ENCODE measurements at regions not wholly inside any gene's neighbourhood (a gene's known extent, or its start where the extent isn't known, plus 50 kb on each side); places are given as distances from the start of the nearest gene placed in this dataset.
"Not testable (repeated sequence)": the region's sequence is repeated elsewhere in the genome, so short reads cannot be mapped to it uniquely, and the experiment has no call there.

DNA sequence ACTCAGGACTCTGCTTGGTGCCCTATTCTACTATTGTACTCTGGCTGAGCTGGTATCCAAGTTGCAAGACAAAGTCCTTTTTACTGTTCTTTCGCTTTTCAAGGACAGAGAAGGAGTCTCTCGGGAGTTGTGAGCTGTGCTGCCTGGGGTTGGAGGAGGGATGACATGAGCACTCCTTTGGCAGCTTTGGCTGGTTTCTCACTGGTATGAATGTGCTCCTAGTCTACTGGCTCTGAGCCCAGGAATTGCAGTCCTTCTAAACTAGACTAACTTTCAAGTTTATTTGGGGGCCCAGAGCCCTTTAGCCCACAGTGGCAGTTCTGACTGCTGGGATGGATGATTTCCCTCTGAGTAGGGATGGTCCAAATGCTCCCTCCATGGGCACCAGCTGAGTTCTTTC, 997.1 kb downstream of the RAB28 start:
- Histone ChIP-seq H3K4me3 (no peak overlapping the region), H3K27ac (no peak overlapping the region)
- DNase-seq (ENCODE audit: low spot score), result no peak
- TF ChIP-seq, protein P1, sequence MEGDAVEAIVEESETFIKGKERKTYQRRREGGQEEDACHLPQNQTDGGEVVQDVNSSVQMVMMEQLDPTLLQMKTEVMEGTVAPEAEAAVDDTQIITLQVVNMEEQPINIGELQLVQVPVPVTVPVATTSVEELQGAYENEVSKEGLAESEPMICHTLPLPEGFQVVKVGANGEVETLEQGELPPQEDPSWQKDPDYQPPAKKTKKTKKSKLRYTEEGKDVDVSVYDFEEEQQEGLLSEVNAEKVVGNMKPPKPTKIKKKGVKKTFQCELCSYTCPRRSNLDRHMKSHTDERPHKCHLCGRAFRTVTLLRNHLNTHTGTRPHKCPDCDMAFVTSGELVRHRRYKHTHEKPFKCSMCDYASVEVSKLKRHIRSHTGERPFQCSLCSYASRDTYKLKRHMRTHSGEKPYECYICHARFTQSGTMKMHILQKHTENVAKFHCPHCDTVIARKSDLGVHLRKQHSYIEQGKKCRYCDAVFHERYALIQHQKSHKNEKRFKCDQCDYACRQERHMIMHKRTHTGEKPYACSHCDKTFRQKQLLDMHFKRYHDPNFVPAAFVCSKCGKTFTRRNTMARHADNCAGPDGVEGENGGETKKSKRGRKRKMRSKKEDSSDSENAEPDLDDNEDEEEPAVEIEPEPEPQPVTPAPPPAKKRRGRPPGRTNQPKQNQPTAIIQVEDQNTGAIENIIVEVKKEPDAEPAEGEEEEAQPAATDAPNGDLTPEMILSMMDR (IDR thresholded peaks at IDR 0.05), result no peak

DNA sequence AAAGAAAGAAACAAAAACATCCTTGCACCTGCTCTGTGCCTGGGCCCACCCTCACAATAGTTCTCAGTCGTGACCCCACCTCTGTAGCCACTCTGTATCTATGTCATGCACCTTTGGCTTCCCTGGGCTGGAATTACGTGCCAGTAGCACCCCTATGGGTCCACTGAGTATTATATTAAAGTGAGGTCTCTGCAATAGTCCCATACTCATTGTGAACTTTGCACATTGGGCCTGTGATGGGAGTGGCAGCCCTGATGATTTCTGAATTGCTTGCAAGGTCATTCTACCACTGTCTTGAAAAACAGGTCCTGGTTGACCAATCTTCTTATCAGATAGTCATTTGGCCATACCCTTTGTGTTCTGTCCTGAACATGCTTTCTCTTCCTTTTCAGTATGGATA, 1012.1 kb downstream of the RAB28 start:
- H3K4me3 ChIP-seq, result no peak overlapping the region
- no peak for DNase-seq (ENCODE audit: low spot score)
- TF ChIP-seq, protein P1 (IDR thresholded peaks at IDR 0.05), result no peak
- no peak overlapping the region for H3K27ac ChIP-seq

DNA sequence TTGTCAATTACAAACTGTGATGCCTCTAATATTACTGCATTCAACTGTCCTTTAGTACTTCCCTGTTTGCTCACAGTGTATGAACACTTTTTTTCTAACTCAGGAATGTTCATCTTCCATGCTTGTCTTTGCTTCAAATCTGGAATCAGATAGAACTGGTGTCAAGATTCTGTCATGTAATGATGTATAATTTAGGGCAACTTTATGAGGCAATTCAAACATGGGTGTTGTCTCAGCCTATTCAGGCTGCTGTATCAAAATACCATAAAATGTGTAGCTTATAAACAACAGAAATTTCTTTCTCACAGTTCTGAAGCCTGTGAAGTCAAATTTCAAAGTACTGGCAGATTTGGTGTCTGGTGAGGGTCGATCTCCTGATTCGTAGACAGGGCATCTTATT, 1012.9 kb downstream of the RAB28 start:
- Histone ChIP-seq H3K4me3 (no peak overlapping the region), H3K27ac (no peak overlapping the region)
- DNase-seq (ENCODE audit: low spot score), result no peak
- TF ChIP-seq, protein P1 (IDR thresholded peaks at IDR 0.05), result no peak

DNA sequence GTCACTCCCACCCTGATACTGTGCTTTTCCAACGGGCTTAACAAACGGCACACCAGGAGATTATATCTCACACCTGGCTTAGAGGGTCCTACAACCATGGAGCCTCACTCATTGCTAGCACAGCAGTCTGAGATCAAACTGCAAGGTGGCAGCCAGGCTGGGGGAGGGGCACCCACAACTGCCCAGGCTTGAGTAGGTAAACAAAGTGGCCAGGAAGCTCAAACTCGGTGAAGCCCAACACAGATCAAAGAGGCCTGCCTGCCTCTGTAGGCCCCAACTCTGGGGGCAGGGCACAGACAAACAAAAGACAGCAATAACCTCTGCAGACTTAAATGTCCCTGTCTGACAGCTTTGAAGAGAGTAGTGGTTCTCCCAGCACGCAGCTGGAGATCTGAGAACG, 1022.6 kb downstream of the RAB28 start:
- H3K27ac ChIP-seq; H3K4me3 ChIP-seq; DNase-seq (ENCODE audit: low spot score): not testable (repeated sequence)

DNA sequence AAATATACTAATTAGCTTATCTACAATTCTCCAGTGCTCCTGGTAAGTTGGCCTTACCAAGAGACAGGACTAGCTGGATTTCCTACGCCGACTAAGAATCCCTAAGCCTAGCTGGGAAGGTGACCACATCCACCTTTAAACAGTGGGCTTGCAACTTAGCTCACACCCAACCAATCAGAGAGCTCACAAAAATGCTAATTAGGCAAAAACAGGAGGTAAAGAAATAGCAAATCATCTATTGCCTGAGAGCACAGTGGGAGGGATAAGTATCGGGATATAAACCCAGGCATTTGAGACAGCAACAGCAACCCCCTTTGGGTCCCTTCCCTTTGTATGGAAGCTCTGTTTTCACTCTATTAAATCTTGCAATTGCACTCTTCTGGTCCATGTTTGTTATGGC, 1025.0 kb downstream of the RAB28 start:
- no peak for DNase-seq (ENCODE audit: low spot score)
- no peak overlapping the region for H3K4me3 ChIP-seq

DNA sequence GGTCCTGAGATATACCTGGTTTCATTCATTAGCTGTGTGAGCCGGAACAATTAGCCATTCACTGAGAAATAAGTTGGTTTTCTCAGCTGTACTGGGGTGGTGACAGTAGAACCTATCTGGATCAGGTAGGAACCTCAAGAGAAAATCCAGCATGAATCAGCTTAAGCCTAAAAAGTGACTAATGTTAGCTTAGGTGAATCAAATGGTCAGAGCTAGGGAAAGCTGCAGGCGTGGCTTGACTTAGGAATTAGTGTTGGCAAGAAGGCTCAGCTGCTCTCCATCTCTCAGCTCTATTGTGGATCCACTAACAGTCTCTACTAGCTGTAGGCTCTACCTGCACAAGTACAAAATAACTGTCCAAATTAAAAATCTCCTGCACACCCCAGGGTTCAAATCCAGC, 1025.5 kb downstream of the RAB28 start:
- Histone ChIP-seq H3K4me3 (no peak overlapping the region), H3K27ac (no peak overlapping the region)
- no peak for DNase-seq (ENCODE audit: low spot score)
- TF ChIP-seq, protein P1 (IDR thresholded peaks at IDR 0.05), result no peak

More for the DNA sequence above, 1025.0 kb downstream of the RAB28 start:
- TF ChIP-seq, protein P1 (IDR thresholded peaks at IDR 0.05), result no peak
- no peak overlapping the region for H3K27ac ChIP-seq

DNA sequence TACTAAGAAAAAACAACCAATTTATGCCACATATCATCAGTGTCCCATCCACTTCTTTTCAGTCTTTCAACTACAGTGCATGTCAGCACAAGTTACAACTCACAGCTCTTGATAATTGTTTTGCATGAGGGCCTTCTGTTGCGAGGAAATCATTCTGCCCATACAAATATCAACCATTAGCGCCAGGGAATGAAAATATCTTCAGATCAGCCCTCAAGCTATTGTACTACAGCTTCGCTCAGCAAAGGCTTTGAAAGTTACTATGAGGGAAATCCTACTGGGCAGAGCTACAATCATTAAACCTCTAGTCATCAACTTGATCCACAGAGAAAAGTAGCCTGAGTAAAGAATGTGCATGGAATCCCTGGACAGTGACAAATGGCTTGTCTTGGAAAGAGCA, 1023.6 kb upstream of the HS3ST1 start:
- Histone ChIP-seq H3K27ac (no peak overlapping the region), H3K4me3 (no peak overlapping the region)
- no peak for DNase-seq (ENCODE audit: low spot score)
- TF ChIP-seq, protein P1 (IDR thresholded peaks at IDR 0.05), result no peak

DNA sequence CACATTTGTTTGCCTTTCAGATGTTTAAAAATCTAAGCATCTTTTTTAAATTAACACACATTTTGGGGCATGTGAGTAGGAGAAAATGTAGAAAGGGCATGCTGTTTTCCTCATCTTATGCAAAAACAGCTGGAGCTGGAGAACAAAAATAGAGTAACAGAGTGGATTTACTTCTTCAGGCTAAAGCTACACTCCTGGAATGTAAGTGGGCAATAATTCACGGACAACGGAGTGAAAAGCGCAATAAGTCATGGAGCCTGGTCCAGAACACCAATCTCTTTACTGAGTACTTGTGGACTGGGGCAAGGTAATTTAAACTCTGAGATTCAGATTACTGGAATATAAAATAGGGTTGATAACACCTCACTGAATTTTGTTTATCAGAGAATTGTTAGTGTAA, 1018.8 kb upstream of the HS3ST1 start:
- no peak overlapping the region for H3K27ac ChIP-seq
- DNase-seq (ENCODE audit: low spot score), result no peak
- H3K4me3 ChIP-seq, result no peak overlapping the region
- TF ChIP-seq, protein P1 (IDR thresholded peaks at IDR 0.05), result no peak
